GM12878 (cell line): ENCODE measurements at regions not wholly inside any gene's neighbourhood (a gene's known extent, or its start where the extent isn't known, plus 50 kb on each side); places are given as distances from the start of the nearest gene placed in this dataset.

ENCODE experiments used
- ATAC-seq: fragments of 200-7000 bp; cut with Tn5 transposase; 3 replicates; pipeline ENCODE4 v1.9.1; 2020; ENCODE audit warnings: mild to moderate bottlenecking, moderate library complexity
- BruUV-seq: library from RNA; stranded (reverse); fragments of 400-500 nt; replicated peaks from 2 replicates; lab custom pipeline; 2021; lab: Mats Ljungman, UMichigan
- CTCF ChIA-PET: fragments of 300-600 bp; sonication (Branson Sonifier 250); formaldehyde crosslinking; extraction: SDS; loops from one replicate; lab custom pipeline; 2021; ENCODE audit warnings: inconsistent platforms; lab: Yijun Ruan, JAX
- POLR2A ChIA-PET: fragments of 350-600 bp; formaldehyde crosslinking; extraction: SDS; loops from one replicate; lab custom pipeline; 2021; ENCODE audit warnings: inconsistent platforms; lab: Charles Lee
- RAD21 ChIA-PET: fragments of 300-600 bp; sonication (Branson Sonifier 250); formaldehyde crosslinking; loops from one replicate; lab custom pipeline; 2023; ENCODE audit warnings: antibody characterized with exemption; ENCODE audit not compliant: unreplicated experiment; lab: Charles Lee
- SMC1A ChIA-PET: fragments of 300-600 bp; sonication (Branson Sonifier 250); formaldehyde crosslinking; loops from one replicate; lab custom pipeline; 2023; ENCODE audit not compliant: unreplicated experiment, uncharacterized antibody; lab: Charles Lee
- DNase-seq: peaks from one replicate; pipeline ENCODE4 v3.0.0-alpha.2; 2011; ENCODE audit warnings: low read depth, low spot score
- FAIRE-seq: peaks from 3 replicates; lab custom pipeline; 2011; peaks lifted over from hg19 to GRCh38; lab: Jason Lieb, UNC
- H2AFZ ChIP-seq: 2 replicates; pipeline ENCODE4 v1.6.0; 2011; ENCODE audit warnings: low read depth, low read length, control low read depth; ENCODE audit not compliant: control insufficient read depth
- H3K27ac ChIP-seq: 2 replicates; pipeline ENCODE4 v1.5.1; 2011; ENCODE audit warnings: control low read depth; ENCODE audit not compliant: control insufficient read depth, insufficient read depth
- H3K27me3 ChIP-seq, 2 experiments: replicated peaks in 1 of 2; 2 replicates each; pipeline versions ENCODE4 v1.6.0 to v1.6.1; 2011; ENCODE audit warnings: low read length in 1 of 2; ENCODE audit not compliant: control insufficient read depth in 2 of 2, insufficient read depth in 2 of 2
- H3K36me3 ChIP-seq, 2 experiments: 2 replicates each; pipeline ENCODE4 v1.5.1; 2011; ENCODE audit warnings: low read length in 1 of 2; ENCODE audit not compliant: control insufficient read depth in 2 of 2, insufficient read depth in 2 of 2
- H3K4me1 ChIP-seq: 2 replicates; pipeline ENCODE4 v1.6.1; 2011; ENCODE audit warnings: mild to moderate bottlenecking, low read length, moderate library complexity, mixed read lengths; ENCODE audit not compliant: control insufficient read depth, insufficient read depth
- H3K4me2 ChIP-seq: 2 replicates; pipeline ENCODE4 v1.6.0; 2011; ENCODE audit warnings: control low read depth; ENCODE audit not compliant: control insufficient read depth, insufficient read depth
- H3K4me3 ChIP-seq: fragments of 200-600 bp; sonication (generic); 2 replicates; pipeline ENCODE4 v1.5.1; 2016
- H3K79me2 ChIP-seq: 2 replicates; pipeline ENCODE4 v1.6.0; 2011; ENCODE audit warnings: low read length; ENCODE audit not compliant: control insufficient read depth, insufficient read depth
- H3K9ac ChIP-seq: 2 replicates; pipeline ENCODE4 v1.8.0; 2011; ENCODE audit warnings: low read length, control low read depth, mixed read lengths; ENCODE audit not compliant: control insufficient read depth, insufficient read depth
- H3K9me3 ChIP-seq: replicated peaks from 3 replicates; pipeline ENCODE4 v1.5.1; 2011; ENCODE audit warnings: mild to moderate bottlenecking, low read length; ENCODE audit not compliant: control insufficient read depth, insufficient read depth
- H4K20me1 ChIP-seq: 2 replicates; pipeline ENCODE4 v1.6.0; 2011; ENCODE audit not compliant: control insufficient read depth, insufficient read depth
- BHLHE40 ChIP-seq, 2 experiments: fragments of 450-650 bp in 1 of 2; IDR thresholded peaks; 2 replicates each; pipeline ENCODE4 v1.6.1; 2011 to 2017; ENCODE audit warnings: low read depth in 2 of 2, borderline replicate concordance in 1 of 2, improper control_type of control experiment in 1 of 2, low read length in 1 of 2, mild to moderate bottlenecking in 1 of 2
- ELK1 ChIP-seq: IDR thresholded peaks from 2 replicates; pipeline ENCODE4 v1.6.1; 2012; ENCODE audit warnings: low read depth, low read length, improper control_type of control experiment
- GATAD2B ChIP-seq: fragments of 450-650 bp; conservative IDR thresholded peaks from 2 replicates; pipeline ENCODE4 v1.6.1; 2017; ENCODE audit warnings: low read depth, mild to moderate bottlenecking, moderate library complexity
- IKZF1 ChIP-seq: fragments of 450-650 bp; conservative IDR thresholded peaks from 2 replicates; pipeline ENCODE4 v1.6.1; 2017; ENCODE audit warnings: antibody characterized with exemption, mild to moderate bottlenecking
- MYC ChIP-seq: IDR thresholded peaks from 2 replicates; pipeline ENCODE4 v1.6.1; 2011; ENCODE audit warnings: mild to moderate bottlenecking, low read length, moderate library complexity, inconsistent platforms; ENCODE audit not compliant: insufficient read depth, insufficient replicate concordance, insufficient read length, severe bottlenecking
- PAX5 ChIP-seq: IDR thresholded peaks from 2 replicates; pipeline ENCODE4 v1.6.1; 2011; ENCODE audit warnings: low read depth, low read length, borderline replicate concordance
- POU2F2 ChIP-seq: IDR thresholded peaks from 3 replicates; pipeline ENCODE4 v1.6.1; 2011; ENCODE audit warnings: low read depth, mild to moderate bottlenecking, low read length, borderline replicate concordance
- RAD21 ChIP-seq: IDR thresholded peaks from 2 replicates; pipeline ENCODE4 v1.6.1; 2011; ENCODE audit warnings: mild to moderate bottlenecking, low read depth, low read length, moderate library complexity; ENCODE audit not compliant: insufficient read depth
- RUNX3 ChIP-seq: IDR thresholded peaks from 2 replicates; pipeline ENCODE4 v1.6.1; 2012; ENCODE audit warnings: low read length, inconsistent platforms
- SMARCA5 ChIP-seq: fragments of 450-650 bp; IDR thresholded peaks from 2 replicates; pipeline ENCODE4 v1.6.1; 2017; ENCODE audit warnings: mild to moderate bottlenecking
- SMC3 ChIP-seq: IDR thresholded peaks from 2 replicates; pipeline ENCODE4 v1.6.1; 2011; ENCODE audit warnings: low read length, improper control_type of control experiment, borderline replicate concordance
- SREBF2 ChIP-seq: IDR thresholded peaks from 2 replicates; pipeline ENCODE4 v1.6.1; 2012; ENCODE audit warnings: mild to moderate bottlenecking, low read length
- YY1 ChIP-seq: IDR thresholded peaks from 2 replicates; pipeline ENCODE4 v1.6.1; 2011; ENCODE audit warnings: low read depth, mild to moderate bottlenecking, low read length
- WGBS: methylation state at CpG from one replicate; pipeline ENCODE4 v1.1.6; 2016; ENCODE audit warnings: low lambda C conversion rate; ENCODE audit not compliant: insufficient replicate concordance, insufficient coverage; ENCODE audit errors: missing lambda C conversion rate; 5-methylcytosine and 5-hydroxymethylcytosine counted together
- in situ Hi-C: fragments of 300-500 bp; cut with MboI; formaldehyde crosslinking; loops from 9 replicates; pipeline ENCODE4 v1.14.3; 2018; ENCODE audit warnings: mixed read lengths
- intact Hi-C: fragments of 100-400 bp; cut with micrococcal nuclease; formaldehyde crosslinking; loops from one replicate; pipeline ENCODE4 v1.14.2; 2022; ENCODE audit not compliant: unreplicated experiment
- TF ChIP-seq, protein P1 (sequence below): fragments of 450-650 bp; IDR thresholded peaks from 2 replicates; pipeline ENCODE4 v1.6.1; 2016; ENCODE audit warnings: mild to moderate bottlenecking
- TF ChIP-seq, protein P2 (sequence below), 3 experiments: IDR thresholded peaks in 2 of 3; conservative IDR thresholded peaks in 1 of 3; 2 replicates each; pipeline ENCODE4 v1.5.1; 2011; ENCODE audit warnings: low read depth in 3 of 3, low read length in 3 of 3, mild to moderate bottlenecking in 3 of 3, control low read depth in 2 of 3, moderate library complexity in 2 of 3, inconsistent platforms in 1 of 3, mixed read lengths in 1 of 3; ENCODE audit not compliant: control insufficient read depth in 2 of 3, insufficient read depth in 1 of 3; ENCODE audit errors: extremely low read depth in 1 of 3

DNA sequence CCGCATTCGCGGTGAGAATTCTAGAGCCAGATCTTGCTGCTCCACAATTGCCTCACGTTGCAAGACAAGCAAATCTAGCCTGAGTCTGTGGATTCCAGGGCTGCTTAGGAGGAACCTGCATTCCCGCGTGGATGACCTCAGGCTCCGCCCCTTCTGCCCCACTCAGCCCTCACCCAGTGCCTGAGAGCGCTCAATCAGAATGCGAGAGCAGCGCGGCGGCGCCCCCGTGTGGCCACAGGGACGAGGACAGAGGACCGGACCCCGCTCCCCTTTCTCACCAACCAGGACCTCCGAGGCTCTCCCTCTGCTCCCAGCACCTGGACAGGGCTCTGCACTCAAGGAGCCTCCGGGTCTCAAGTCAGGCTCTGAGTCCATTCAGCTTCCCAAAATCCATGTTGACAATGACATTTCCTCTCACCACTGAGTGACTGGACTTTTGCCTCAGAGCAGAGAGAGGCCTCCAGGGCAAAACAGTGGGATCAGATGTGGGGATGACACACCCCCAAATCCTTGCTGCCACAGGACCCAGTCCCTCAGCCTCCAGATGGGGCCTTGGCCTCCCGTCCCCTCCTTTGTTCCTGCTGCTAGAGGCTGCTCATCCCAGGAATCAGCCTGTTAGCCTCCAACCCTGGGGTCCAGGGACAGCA, 52.0 kb downstream of the RPP21 start:
- peak; percentile 100 for ATAC-seq
- ChIA-PET SMC1A (interaction anchor here (0.7 to 2.0 kb wide), 4 partner anchors 8 to 178 kb away, joined by 3 to 10 read pairs (median 7); no protein-coding TSS in a partner anchor), CTCF (interaction anchor here (0.7 to 4.3 kb wide), 13 partner anchors 22 to 231 kb away, joined by 3 to 53 read pairs (median 4); no protein-coding TSS in a partner anchor), POLR2A (no interaction called here), RAD21 (interaction anchor here (0.6 to 3.4 kb wide), 4 partner anchors 159 to 293 kb away, joined by 3 to 14 read pairs (median 8); no protein-coding TSS in a partner anchor)
- WGBS: 17% methylated on average over 20 of the region's 20 CpGs
- FAIRE-seq: no peak
- H3K79me2 ChIP-seq: no peaks in the 10 kb centered on the region
- in situ Hi-C loops (loop anchor here (5.0 kb wide), 1 partner anchor 160 kb away; no protein-coding TSS in a partner anchor), intact Hi-C loops (loop anchor here (1.0 to 2.0 kb wide), 3 partner anchors 40 to 178 kb away; no protein-coding TSS in a partner anchor)
- no peak overlapping the region for H3K9ac ChIP-seq
- no peak overlapping the region for H2AFZ ChIP-seq
- no peaks in the 10 kb centered on the region for H3K36me3 ChIP-seq
- no peak overlapping the region for H3K4me2 ChIP-seq
- H3K4me3 ChIP-seq: no peak overlapping the region
- BruUV-seq: no TSS peak
- H3K9me3 ChIP-seq: no peaks in the 10 kb centered on the region
- TF ChIP-seq PAX5 (0 out of 2 replicates have a peak, but pooled peaks have one; percentile 28), IKZF1 (0 out of 2 replicates have a peak, but pooled peaks have one; percentile 16), POU2F2 (peak; percentile 45; the same call in 1 of the 3 replicates), MYC (no peak), RAD21 (peak; percentile 88), SMC3 (peak; percentile 91), YY1 (0 out of 2 replicates have a peak, but pooled peaks have one; percentile 52), SMARCA5 (peak; percentile 71; the same call in 1 of the 2 replicates), GATAD2B (0 out of 2 replicates have a peak, but pooled peaks have one; percentile 51), ELK1 (no peak), SREBF2 (no peak), BHLHE40 (IDR thresholded peaks at IDR 0.05; ENCODE audit: borderline replicate concordance in 1 of 2, low read depth in 2 of 2, low read length in 1 of 2) (peak in 1 of 2 experiments; percentile 21; a peak in 1 of 4 replicates), RUNX3 (0 out of 2 replicates have a peak, but pooled peaks have one; percentile 16)
- TF ChIP-seq, protein P1, sequence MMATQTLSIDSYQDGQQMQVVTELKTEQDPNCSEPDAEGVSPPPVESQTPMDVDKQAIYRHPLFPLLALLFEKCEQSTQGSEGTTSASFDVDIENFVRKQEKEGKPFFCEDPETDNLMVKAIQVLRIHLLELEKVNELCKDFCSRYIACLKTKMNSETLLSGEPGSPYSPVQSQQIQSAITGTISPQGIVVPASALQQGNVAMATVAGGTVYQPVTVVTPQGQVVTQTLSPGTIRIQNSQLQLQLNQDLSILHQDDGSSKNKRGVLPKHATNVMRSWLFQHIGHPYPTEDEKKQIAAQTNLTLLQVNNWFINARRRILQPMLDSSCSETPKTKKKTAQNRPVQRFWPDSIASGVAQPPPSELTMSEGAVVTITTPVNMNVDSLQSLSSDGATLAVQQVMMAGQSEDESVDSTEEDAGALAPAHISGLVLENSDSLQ: peak; percentile 20; the same call in 1 of the 2 replicates
- TF ChIP-seq, protein P2, sequence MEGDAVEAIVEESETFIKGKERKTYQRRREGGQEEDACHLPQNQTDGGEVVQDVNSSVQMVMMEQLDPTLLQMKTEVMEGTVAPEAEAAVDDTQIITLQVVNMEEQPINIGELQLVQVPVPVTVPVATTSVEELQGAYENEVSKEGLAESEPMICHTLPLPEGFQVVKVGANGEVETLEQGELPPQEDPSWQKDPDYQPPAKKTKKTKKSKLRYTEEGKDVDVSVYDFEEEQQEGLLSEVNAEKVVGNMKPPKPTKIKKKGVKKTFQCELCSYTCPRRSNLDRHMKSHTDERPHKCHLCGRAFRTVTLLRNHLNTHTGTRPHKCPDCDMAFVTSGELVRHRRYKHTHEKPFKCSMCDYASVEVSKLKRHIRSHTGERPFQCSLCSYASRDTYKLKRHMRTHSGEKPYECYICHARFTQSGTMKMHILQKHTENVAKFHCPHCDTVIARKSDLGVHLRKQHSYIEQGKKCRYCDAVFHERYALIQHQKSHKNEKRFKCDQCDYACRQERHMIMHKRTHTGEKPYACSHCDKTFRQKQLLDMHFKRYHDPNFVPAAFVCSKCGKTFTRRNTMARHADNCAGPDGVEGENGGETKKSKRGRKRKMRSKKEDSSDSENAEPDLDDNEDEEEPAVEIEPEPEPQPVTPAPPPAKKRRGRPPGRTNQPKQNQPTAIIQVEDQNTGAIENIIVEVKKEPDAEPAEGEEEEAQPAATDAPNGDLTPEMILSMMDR (IDR thresholded peaks at IDR 0.05 in 2 of 3, conservative IDR thresholded peaks at IDR 0.05 in 1 of 3; ENCODE audit: control insufficient read depth in 2 of 3, extremely low read depth in 1 of 3, insufficient read depth in 1 of 3, low read depth in 3 of 3, low read length in 3 of 3): peak; percentile 87 to 90 (median 89)
- H3K27ac ChIP-seq: no peak overlapping the region
- peaks cover 0 to 3% of the 10 kb centered on the region in 2 experiments; a peak in 3 of 4 replicates for H3K27me3 ChIP-seq
- H4K20me1 ChIP-seq: peaks cover 3% of the 10 kb centered on the region; the same call in 1 of the 2 replicates
- DNase-seq: peak; percentile 9
- H3K4me1 ChIP-seq: no peaks in the 10 kb centered on the region
